ENCODE measurements at regions not wholly inside any gene's neighbourhood (a gene's known extent, or its start where the extent isn't known, plus 50 kb on each side); places are given as distances from the start of the nearest gene placed in this dataset.

- Histone ChIP-seq H3K4me2 (ENCODE audit: low read length) (no peak overlapping the region), H3K27ac (ENCODE audit: low read length) (no peak overlapping the region), H2AFZ (ENCODE audit: low read depth, low read length) (no peak overlapping the region), H3K79me2 (replicated peaks; ENCODE audit: insufficient read depth, low read length) (no peaks in the 10 kb centered on the region), H3K9me2 (ENCODE audit: insufficient read depth, low read length) (no peaks in the 10 kb centered on the region), H3K9ac (ENCODE audit: low read length) (no peak overlapping the region), H4K20me1 (ENCODE audit: insufficient read depth) (no peaks in the 10 kb centered on the region), H3F3A (ENCODE audit: insufficient read depth, low read length, poor library complexity, severe bottlenecking) (no peaks in the 10 kb centered on the region), H3K9me3 (ENCODE audit: low read length) (no peaks in the 10 kb centered on the region), H3K36me3 (ENCODE audit: insufficient read depth, low read length) (no peaks in the 10 kb centered on the region), H3K27me3 (ENCODE audit: insufficient read depth, low read depth, low read length) (no peaks in the 10 kb centered on the region), H3K4me3 (ENCODE audit: low read length) (no peak overlapping the region)
- TF ChIP-seq TAF1 (IDR thresholded peaks at IDR 0.05; ENCODE audit: low read depth): no peak
- TF ChIP-seq EZH2 (IDR thresholded peaks at IDR 0.05; ENCODE audit: borderline replicate concordance, insufficient read depth, low read length, poor library complexity, severe bottlenecking): no peak
- TF ChIP-seq, protein P1, sequence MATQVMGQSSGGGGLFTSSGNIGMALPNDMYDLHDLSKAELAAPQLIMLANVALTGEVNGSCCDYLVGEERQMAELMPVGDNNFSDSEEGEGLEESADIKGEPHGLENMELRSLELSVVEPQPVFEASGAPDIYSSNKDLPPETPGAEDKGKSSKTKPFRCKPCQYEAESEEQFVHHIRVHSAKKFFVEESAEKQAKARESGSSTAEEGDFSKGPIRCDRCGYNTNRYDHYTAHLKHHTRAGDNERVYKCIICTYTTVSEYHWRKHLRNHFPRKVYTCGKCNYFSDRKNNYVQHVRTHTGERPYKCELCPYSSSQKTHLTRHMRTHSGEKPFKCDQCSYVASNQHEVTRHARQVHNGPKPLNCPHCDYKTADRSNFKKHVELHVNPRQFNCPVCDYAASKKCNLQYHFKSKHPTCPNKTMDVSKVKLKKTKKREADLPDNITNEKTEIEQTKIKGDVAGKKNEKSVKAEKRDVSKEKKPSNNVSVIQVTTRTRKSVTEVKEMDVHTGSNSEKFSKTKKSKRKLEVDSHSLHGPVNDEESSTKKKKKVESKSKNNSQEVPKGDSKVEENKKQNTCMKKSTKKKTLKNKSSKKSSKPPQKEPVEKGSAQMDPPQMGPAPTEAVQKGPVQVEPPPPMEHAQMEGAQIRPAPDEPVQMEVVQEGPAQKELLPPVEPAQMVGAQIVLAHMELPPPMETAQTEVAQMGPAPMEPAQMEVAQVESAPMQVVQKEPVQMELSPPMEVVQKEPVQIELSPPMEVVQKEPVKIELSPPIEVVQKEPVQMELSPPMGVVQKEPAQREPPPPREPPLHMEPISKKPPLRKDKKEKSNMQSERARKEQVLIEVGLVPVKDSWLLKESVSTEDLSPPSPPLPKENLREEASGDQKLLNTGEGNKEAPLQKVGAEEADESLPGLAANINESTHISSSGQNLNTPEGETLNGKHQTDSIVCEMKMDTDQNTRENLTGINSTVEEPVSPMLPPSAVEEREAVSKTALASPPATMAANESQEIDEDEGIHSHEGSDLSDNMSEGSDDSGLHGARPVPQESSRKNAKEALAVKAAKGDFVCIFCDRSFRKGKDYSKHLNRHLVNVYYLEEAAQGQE (IDR thresholded peaks at IDR 0.05; ENCODE audit: borderline replicate concordance): no peak
- TF ChIP-seq SMC3 (conservative IDR thresholded peaks at IDR 0.05; ENCODE audit: poor library complexity): no peak
These were observed 75.7 kb upstream of the SNX2 start for GRCh38 chr5:122699201-122699600.

- Histone ChIP-seq H3F3A (ENCODE audit: insufficient read depth, low read length, poor library complexity, severe bottlenecking) (no peaks in the 10 kb centered on the region), H3K79me2 (replicated peaks; ENCODE audit: insufficient read depth, low read length) (no peaks in the 10 kb centered on the region), H3K27me3 (ENCODE audit: insufficient read depth, low read depth, low read length) (no peaks in the 10 kb centered on the region), H3K9ac (ENCODE audit: low read length) (no peak overlapping the region), H3K27ac (ENCODE audit: low read length) (no peak overlapping the region), H3K9me3 (ENCODE audit: low read length) (no peaks in the 10 kb centered on the region), H3K4me3 (ENCODE audit: low read length) (no peak overlapping the region), H3K9me2 (ENCODE audit: insufficient read depth, low read length) (no peaks in the 10 kb centered on the region), H3K4me2 (ENCODE audit: low read length) (no peak overlapping the region), H4K20me1 (ENCODE audit: insufficient read depth) (no peaks in the 10 kb centered on the region), H2AFZ (ENCODE audit: low read depth, low read length) (no peak overlapping the region), H3K36me3 (ENCODE audit: insufficient read depth, low read length) (no peaks in the 10 kb centered on the region)
- TF ChIP-seq RAD21 (conservative IDR thresholded peaks at IDR 0.05): no peak
These were observed 73.0 kb upstream of the SNX2 start for GRCh38 chr5:122701640-122702523.

DNA sequence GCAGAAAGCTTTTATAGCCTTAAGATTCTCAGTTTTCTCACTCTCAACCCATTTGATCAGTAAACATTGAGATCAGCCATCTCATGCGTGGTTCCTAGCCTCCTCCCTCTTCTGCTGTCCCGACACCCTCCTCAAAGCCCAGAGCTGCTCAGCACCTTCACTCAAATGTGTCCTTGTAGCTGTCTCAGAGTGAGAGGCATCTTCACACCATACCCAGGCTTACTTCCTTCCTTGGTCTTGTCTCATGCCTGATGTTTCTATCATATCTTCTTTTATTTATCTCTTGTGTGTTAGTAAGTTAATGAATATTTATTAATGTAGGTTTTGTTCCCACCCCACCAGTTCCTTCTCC lies 72.4 kb upstream of the SNX2 start:
- no peak overlapping the region for H3K4me3 ChIP-seq (ENCODE audit: low read length)
- H3K79me2 ChIP-seq (replicated peaks; ENCODE audit: insufficient read depth, low read length): no peaks in the 10 kb centered on the region
- H3F3A ChIP-seq (ENCODE audit: insufficient read depth, low read length, poor library complexity, severe bottlenecking): no peaks in the 10 kb centered on the region
- TF ChIP-seq SMC3 (conservative IDR thresholded peaks at IDR 0.05; ENCODE audit: poor library complexity): no peak
- no peak for TF ChIP-seq MXI1 (conservative IDR thresholded peaks at IDR 0.05; ENCODE audit: poor library complexity, severe bottlenecking)
- TF ChIP-seq POLR2AphosphoS5 (IDR thresholded peaks at IDR 0.05): no peak
- H3K36me3 ChIP-seq (ENCODE audit: insufficient read depth, low read length): no peaks in the 10 kb centered on the region
- H3K9me2 ChIP-seq (ENCODE audit: insufficient read depth, low read length): no peaks in the 10 kb centered on the region
- no peaks in the 10 kb centered on the region for H3K9me3 ChIP-seq (ENCODE audit: low read length)
- no peak overlapping the region for H2AFZ ChIP-seq (ENCODE audit: low read depth, low read length)
- no peaks in the 10 kb centered on the region for H3K27me3 ChIP-seq (ENCODE audit: insufficient read depth, low read depth, low read length)
- no peaks in the 10 kb centered on the region for H4K20me1 ChIP-seq (ENCODE audit: insufficient read depth)
- H3K27ac ChIP-seq (ENCODE audit: low read length): no peak overlapping the region
- H3K9ac ChIP-seq (ENCODE audit: low read length): no peak overlapping the region
- H3K4me2 ChIP-seq (ENCODE audit: low read length): no peak overlapping the region

Data from neural cell (in vitro differentiated cells).